ENCODE measurements at regions not wholly inside any gene's neighbourhood (a gene's known extent, or its start where the extent isn't known, plus 50 kb on each side); places are given as distances from the start of the nearest gene placed in this dataset.

GRCh38 chr4:185925910-185926360, 113.9 kb upstream of the SORBS2 start:
- no peak for DNase-seq (ENCODE audit: low read depth)

- DNase-seq (ENCODE audit: low read depth), result no peak
Measured at GRCh38 chr4:185931375-185931774, 119.4 kb upstream of the SORBS2 start.

GRCh38 chr4:185931986-185932385, 120.0 kb upstream of the SORBS2 start:
- no peak for DNase-seq (ENCODE audit: low read depth)

GRCh38 chr4:185932491-185932890, 120.5 kb upstream of the SORBS2 start:
- DNase-seq (ENCODE audit: low read depth), result no peak

- peak; percentile 35 for DNase-seq (ENCODE audit: low read depth)
Measured at GRCh38 chr4:185933078-185933581, 121.1 kb upstream of the SORBS2 start.

- DNase-seq (ENCODE audit: low read depth), result no peak
Measured at GRCh38 chr4:185936650-185937376, 124.8 kb upstream of the SORBS2 start.

- DNase-seq (ENCODE audit: low read depth), result no peak
Measured at GRCh38 chr4:185938654-185939053, 126.7 kb upstream of the SORBS2 start.

GRCh38 chr4:185941461-185941860, 127.5 kb upstream of the TLR3 start:
- DNase-seq (ENCODE audit: low read depth), result no peak

- no peak for DNase-seq (ENCODE audit: low read depth)
Measured at GRCh38 chr4:185945252-185945651, 123.7 kb upstream of the TLR3 start.

- no peak for DNase-seq (ENCODE audit: low read depth)
Measured at GRCh38 chr4:185945906-185946305, 123.0 kb upstream of the TLR3 start.

GRCh38 chr4:185950891-185951290, 118.1 kb upstream of the TLR3 start:
- DNase-seq (ENCODE audit: low read depth), result no peak

- DNase-seq (ENCODE audit: low read depth), result no peak
Measured at GRCh38 chr4:185955151-185955770, 113.7 kb upstream of the TLR3 start.

- DNase-seq (ENCODE audit: low read depth), result no peak
Measured at GRCh38 chr4:185955826-185956543, 113.0 kb upstream of the TLR3 start.

GRCh38 chr4:185956544-185956940, 112.4 kb upstream of the TLR3 start:
- no peak for DNase-seq (ENCODE audit: low read depth)

- DNase-seq (ENCODE audit: low read depth), result no peak
Measured at GRCh38 chr4:185958094-185958747, 110.7 kb upstream of the TLR3 start.

- peak; percentile 3 for DNase-seq (ENCODE audit: low read depth)
Measured at GRCh38 chr4:185965426-185966384, 103.3 kb upstream of the TLR3 start.

GRCh38 chr4:185966549-185966948, 102.4 kb upstream of the TLR3 start:
- no peak for DNase-seq (ENCODE audit: low read depth)

- no peak for DNase-seq (ENCODE audit: low read depth)
Measured at GRCh38 chr4:185966997-185967775, 101.8 kb upstream of the TLR3 start.

GRCh38 chr4:185969657-185970056, 99.3 kb upstream of the TLR3 start:
- DNase-seq (ENCODE audit: low read depth), result no peak

GRCh38 chr4:185987961-185988627, 80.9 kb upstream of the TLR3 start:
- DNase-seq (ENCODE audit: low read depth), result no peak
